ENCODE measurements at regions not wholly inside any gene's neighbourhood (a gene's known extent, or its start where the extent isn't known, plus 50 kb on each side); places are given as distances from the start of the nearest gene placed in this dataset.
"Not testable (repeated sequence)": the region's sequence is repeated elsewhere in the genome, so short reads cannot be mapped to it uniquely, and the experiment has no call there.

DNA sequence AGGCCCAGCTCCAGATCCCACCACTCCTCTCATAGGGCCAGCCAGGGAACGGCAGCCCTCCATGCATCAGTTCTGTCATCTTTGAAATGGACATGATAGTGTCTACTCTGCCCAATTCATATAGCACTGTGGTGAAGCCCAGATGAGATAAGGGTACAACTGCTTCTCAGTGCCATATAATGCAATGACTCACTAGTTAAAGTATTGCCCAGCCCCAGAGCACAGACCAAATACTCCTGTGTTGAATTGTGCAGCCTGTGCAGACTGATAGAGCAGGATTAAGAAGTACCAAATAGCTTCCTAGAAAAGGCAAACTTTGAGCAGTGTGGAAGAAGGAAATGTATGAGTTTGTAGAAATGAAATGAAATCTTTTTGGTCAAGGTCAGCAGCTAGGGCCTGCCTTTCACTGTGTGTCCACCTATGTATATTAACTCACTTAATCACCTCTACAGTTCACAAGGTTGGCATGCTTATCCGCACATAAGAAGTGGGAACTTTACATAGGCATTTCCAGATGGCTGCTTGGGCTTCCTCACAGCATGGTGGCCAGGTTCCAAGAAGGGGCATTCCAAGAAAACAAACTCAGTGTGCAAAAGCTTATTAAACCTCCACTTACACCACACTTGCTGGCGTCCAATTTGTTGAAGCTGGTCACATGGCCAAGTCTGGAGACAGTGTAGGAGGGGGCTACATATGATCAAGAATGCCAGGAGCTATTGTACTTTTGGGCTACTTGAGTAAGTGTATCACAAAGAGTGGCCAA lies 102.8 kb upstream of the COPS8 start:
- no peak for DNase-seq

DNA sequence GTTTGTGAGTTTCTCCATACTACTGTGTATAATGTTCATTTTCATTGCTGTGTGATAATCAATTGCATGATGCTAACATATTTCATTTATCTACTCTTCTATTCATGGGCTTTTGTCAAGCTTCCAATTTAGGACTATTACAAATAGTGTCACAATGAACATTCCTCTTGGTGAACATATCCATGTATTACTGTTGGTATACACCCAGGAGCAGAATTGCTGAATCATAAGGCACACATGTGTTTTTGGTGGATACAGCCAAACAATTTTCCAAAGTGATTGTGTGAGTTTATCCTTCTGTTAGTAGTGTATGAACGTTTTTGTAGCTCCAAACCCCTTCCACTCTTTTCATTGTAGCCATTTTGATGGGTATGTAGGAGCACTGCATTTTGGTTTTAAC lies 101.6 kb upstream of the COPS8 start:
- DNase-seq: no peak

DNA sequence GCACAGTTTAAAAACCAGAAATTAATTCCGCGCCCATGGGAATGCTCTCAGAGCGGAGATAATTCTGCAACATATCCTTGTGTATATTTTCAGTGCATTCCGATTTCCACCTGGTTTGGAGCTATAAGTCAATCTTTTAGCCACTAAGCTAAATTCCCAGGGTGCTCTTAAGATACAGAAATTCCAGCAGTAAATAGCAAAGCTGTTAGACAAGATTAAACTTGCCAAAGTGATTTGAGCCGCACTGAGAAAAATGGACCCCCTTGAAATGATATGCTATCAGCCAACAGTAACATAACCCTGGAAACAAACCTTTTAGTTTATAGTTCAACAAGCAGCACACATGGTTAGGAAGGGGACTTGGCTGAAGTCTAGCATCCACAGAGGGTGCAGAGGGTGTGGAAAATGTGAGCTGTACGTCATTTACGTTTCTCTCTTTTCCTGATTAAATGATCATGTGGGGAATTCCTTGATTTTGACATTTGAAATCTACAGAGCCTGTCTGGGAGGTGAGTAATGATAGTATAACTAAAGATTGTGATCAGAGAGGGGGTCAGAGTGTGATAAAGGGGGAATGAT lies 99.8 kb upstream of the COPS8 start:
- DNase-seq: no peak

DNA sequence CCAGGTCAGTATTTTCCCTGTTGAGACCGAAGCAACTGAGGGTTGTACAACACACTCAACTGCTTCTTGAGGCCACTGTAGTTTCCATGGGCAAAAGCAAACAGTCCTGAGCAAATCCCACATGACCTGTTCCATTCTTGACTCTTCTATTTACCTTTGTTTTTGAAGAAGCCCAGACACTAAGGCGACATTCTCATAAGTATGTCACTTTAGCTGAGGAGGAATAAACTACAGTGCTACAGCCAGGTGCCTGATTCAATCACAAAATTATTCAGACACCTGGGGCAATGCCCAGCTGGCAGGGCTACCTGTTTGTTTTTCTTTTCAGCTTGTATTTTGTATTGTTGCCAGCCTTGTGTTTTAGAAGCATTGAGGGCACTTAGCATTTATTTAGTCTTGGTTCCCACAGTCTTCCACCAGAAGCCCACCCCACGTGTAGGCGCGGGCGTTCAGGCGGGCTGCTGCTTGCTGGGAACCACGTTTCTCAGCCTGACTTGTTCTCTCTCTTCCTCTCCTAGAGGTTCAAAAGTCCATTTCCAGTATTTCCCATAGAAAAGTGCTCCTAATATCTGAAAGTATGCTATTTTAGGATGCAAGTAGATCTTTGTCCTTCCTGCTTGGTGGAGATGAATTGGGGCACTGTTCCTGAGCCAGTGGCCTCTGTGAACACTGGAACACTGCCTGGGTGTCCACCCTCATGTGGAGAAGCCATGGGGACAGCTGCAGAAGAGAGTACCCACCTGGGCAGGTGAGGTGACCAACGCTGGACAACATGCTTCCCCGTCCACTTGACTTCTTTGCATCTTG lies 99.0 kb upstream of the COPS8 start:
- DNase-seq: no peak

DNA sequence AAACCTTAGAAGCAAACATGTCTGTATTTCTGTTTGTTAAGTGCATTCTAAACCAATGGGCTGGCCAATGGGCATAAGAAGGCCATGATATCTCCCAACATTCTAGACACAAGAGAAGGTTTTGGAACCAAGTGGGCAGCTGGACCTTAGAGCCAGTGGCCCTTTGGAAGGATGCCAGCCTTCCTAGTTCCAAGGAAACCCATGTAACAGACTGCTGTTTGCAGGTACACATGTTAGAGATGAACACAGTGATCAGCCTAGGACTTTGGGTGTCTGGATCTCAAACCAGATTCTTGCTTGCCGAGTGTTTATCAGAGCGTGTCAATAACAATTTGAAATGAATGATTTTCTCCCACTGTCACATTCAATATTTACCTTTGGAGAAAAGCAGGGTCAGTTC lies 97.5 kb upstream of the COPS8 start:
- DNase-seq: no peak

DNA sequence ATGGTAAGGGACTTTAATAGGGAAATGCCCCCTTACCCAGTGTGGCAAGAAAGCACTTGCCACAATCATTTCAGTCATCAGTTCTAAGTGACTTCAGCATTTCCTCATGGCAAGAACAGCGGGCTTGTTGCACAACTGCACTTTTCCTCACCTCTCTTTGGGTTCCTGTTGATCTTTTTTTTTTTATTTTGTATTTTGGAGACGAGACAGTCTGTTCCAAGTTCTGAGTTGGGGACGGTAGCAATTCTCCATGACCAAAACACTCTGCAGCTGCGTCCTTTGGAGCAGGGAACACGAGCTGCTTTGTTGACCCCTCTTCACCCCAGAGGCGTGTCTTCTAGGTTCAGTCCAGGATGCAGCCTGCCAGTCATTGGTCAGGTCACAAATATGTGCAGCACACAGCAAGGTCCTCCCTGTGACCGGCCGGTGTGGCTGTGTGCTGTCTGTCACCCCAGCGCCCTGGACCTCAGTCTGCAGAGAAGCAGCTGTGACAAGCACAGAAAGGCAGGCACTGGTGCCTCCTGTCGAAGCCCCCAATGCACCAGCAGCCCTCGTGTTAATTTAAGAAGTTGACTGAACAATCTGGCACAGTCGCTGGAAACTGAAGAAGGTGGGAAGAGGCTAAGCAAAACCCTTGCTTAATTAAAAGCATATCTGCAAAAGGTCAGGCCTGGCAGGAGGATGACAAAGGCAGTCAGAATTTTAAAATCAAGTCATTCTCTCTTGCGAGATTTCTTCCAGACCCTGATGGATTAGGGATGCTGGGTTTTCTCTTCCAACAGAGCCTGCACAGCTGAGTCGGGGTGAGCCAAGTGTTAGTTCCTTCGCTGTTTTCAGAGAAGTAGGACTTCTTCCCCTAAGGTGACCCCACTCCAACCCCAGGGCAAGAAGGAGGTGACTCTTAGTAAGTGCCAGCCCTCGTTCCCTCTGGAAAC lies 96.7 kb upstream of the COPS8 start:
- DNase-seq: no peak

DNA sequence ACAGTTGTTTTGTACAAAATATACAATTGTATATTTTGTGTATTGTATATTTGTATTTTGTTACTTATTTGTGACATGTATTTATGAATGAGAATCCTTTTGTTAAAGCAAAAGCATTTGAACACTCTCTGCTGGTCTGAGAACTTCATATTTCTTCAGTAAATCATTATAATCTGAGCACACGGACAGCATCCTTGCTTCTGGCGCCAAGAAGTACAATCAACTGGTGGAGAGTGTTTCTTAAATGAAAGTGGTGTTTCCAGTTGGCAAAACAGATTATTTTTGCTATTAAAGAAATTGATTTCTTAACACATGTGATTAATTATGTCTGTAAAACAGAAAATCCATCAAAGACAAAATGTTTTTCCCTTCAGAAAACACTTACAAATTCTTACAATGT lies 95.1 kb upstream of the COPS8 start:
- DNase-seq: no peak

DNA sequence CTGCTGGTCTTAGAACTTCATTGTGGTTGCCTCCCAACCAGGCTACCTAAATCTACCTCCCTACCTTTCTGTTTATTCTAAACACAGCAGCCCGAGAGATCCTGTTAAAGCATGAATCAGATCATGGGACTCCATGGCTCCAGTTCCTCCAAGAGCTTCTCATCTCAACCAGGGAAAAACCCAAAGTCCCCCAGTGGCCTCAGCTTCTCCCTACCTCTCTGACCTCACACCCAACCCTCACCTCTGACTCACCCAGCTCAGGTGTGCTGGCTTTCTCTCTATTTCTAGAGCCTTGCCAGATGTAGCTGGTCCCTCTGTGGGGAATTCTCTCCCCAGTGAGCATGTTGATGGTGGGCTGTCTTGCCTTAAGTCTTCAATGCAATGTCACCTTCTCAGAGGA lies 93.8 kb upstream of the COPS8 start:
- DNase-seq: no peak

DNA sequence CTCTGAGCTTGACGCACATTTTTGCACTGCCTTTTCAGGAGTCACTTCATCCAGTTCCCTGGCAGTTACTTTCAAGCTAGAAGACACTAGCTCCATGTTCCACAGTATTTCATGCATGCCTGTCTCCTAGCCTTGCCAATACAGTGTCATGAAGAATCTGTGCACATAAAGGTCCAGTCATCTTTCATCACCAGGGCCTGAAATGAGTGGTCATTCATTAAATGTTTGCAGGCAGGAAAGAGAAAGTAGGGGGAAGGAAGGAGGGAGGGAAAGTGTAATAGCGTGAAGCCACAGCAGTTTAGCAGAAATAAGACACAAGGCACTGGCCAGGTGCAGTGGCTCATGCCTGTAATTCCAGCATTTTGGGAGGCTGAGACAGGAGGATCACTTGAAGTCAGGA lies 92.4 kb upstream of the COPS8 start:
- DNase-seq: no peak

DNA sequence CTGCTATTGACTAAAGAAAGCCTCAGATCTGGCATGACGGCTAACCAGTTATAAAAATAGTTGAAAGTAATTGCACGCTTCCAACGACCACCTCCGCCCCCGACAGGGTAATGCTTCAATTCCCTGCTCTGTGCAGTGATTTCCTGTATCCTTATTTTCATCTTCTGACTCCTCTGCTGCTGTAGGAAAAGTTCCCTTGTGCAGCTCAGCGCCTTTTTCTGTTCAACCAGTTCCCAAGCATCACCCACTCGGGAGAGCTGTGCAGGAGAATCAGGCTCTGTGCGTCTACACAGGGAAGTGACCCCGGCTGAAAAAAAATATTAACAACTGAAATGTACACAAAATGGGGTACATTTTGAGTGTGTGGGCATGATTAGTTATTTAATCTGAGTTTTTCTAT lies 91.3 kb upstream of the COPS8 start:
- no peak for DNase-seq

DNA sequence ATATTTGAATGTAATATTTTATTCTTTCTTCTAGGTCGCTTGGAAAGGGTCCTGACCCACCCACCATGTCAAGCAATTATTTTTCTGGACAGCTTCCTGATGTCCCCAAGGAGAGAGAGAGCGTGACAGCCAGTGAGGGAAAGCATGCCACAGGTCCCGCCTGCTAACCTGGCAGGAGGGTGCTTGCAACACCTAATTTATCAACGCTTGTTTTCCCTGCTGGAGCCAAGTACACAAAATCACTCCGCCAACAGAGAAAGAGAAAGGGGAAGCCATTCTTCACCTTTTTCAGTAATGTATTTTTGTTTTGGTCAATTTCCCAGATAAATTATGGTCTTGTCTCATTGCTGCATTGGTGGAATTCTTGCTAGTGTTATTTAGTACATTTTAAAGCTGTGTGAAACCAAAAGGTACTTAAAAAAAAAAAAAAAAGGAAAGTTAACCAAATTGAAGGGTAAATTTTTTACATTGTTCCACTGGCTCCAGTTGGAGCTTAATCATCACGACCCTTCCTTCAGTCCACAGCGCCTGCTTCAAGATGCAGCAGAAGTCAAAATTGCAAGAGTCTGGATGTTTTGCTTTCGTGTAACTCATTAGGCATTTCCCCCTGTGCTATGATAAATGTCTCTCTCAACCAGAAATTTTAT lies 88.5 kb upstream of the COPS8 start:
- no peak for DNase-seq

DNA sequence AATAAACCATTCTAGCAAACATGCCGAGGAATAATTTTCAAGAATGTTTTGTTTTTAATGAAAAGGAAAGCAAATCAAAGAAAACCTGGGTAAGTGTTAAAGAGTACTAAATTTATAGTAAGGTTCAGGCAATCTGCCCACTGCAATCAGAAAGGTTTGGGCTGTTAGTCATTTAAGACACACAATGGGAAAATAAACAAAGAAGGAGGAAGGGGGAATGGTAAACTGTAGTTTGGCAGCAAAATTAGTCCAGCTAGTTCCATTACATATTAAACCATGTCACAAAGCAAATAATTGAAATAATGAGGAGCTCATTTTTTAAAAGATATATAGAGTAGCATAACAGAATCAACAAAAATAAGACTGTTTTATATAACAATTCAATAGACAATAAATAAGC lies 87.5 kb upstream of the COPS8 start:
- no peak for DNase-seq

DNA sequence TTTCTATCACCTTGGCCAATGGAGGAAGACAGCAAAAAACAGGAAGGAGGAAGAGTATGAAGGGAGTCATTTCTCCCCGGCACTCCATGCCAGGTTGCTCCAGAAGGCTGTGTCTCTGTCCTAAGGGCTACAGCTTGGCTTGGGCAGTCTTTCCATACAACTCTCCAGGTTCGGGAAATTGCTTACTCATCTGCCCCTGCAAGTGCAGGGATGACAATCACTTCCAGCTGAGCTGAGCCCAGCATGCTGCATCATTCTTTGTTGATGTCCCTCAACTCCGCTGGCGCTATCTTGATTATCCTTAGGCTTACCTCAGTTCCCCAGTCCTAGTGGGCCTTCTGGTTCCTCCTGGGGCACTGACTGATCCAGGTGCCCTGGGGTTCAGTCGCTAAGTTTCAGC lies 86.9 kb upstream of the COPS8 start:
- DNase-seq: no peak

DNA sequence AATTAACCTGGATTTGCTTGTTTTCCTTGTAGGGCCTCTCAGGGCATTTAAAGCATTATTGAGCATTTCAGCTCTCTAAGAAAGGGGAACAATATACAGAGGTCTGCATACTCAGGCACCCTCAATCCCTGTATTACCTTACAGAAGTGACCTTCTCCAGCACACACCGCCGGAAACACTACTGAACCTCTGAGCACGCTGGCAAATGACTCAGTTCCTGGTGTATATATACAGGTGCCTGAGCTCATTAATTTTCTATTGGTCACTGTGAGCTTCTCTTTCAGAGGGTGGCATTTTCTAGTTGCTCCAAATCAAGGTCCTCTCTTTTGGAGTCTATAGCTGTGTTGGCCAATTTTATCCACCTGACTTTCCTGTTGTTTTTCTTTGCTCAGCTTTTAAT lies 85.2 kb upstream of the COPS8 start:
- DNase-seq: no peak

DNA sequence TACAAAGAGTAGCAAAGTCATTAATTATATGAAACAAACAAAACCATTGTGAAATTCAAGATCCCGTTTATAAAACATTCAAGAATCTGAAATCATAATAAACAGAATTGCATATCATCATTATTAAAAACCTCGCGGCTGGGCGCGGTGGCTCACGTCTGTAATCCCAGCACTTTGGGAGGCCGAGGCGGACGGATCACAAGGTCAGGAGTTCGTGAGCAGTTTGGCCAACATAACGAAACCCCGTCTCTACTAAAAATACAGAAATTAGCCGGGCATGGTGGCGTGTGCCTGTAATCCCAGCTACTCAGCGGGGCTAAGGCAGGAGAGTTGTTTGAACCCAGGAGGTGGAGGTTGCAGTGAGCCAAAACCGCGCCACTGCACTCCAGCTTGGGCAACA lies 80.3 kb upstream of the COPS8 start:
- not testable (repeated sequence) for DNase-seq

DNA sequence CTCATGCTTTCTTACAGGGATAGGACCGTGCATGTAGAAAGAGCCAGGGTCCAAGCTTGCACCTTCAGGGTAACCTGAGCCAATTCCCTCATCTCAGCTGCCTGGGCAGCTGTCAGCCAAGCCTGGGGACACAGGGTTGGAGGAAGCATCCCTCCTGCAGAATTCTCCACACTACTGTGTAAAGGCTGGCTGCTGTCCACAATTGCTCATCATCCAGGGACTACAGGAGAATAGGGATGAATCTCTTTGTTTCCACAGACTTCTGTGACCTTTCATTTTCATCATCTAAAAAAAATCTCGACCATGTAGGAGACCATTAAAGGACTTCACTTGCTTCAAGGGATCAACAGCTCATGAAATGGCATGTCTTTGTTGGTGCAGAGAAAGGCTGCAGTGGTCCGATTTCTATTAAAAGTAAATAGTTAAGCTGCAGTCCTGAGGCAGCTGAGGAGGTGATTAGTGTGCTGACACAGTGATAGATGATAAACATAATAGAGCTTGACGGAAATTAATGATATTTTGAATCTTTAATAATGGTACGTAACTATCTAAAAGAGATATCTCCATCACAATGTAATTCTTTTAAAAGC lies 74.4 kb upstream of the COPS8 start:
- peak in 1 of 2 experiments; percentile 16 for DNase-seq

DNA sequence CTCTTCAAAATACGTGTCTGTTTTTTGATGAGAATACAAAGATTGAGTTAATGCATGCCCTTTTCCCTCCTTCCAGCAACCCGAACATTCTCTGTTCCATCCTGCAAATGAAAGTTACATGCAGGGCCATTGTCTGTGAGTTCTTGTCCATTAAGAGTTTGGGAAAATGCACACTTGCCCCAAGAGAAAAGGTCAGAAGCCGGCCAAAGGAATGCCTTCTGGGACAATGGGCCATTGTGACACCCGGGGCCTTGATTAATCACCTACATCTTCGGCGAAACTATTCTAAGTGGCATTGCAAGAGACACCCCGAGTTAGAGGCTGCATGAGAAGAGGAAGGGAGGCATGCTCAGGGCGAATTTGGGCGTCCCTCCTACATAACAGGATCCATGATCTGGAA lies 73.7 kb upstream of the COPS8 start:
- no peak for DNase-seq

DNA sequence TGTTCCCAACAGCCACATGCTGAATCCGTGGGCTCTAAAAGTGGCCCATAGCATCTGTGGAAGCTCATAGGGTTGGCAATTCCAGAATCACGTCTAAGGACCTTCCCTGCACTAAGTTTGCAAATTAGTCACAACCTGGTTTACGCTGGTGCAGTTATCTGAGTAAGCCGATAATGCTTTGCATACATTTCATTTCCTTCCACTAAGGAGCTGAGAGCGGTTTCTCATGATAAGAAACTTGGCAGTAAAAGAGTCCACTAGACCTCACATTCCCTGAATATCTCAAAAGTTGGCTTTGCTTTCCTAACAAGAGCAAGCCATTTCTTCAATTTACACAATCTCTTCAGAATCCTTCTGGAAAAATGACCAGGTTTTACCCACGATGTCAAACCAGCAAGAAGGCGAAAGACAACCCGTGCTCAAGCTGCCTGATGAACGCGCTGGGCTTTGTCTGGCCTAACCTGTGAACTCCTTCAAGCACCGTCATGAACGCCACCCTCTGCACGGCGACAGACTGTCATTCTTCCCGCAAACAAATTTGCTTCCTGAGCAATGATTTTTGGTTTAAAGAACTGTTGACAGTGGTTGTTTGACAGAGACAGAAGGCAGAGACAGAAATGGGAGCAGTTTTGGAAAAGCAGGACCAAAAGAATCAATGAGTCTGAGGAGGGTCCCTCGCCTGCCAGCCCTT lies 73.0 kb upstream of the COPS8 start:
- DNase-seq: no peak

DNA sequence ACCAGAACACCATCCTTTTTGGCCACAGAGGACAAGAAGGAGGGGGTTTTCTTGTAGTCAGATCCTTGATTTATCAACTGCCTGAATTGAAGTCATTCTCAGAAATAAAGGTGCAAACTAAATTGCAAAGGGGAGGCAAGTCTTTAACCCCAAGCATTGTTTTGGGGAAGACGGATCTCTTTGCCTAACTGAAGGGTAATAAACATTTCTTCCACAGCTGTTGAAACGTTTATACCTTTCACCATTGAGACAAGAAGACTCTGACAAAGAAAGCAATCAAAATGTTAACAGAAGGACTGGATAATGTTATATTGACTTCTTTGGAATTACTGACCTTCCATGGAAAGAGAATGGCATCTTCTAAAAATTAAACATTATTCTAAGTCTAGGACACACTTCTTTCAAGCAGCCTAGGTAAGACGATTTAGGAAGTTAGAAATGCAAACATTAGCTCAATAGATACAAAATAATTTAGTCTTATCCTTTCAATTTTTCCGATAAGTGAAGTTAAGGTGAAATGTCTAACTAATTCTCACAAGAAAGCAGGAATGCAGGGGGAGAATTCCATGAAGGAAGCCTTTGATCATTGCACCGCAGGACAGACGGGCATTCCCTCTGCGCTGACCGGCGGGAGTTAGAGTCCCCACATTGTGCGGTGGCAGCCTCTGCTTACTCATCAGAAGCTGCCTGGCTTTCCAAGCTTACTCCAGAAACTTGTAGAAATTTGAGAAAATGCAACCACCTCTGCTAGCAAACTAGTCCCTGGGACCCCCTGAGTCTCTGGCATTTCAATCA lies 69.4 kb upstream of the COPS8 start:
- DNase-seq: no peak

DNA sequence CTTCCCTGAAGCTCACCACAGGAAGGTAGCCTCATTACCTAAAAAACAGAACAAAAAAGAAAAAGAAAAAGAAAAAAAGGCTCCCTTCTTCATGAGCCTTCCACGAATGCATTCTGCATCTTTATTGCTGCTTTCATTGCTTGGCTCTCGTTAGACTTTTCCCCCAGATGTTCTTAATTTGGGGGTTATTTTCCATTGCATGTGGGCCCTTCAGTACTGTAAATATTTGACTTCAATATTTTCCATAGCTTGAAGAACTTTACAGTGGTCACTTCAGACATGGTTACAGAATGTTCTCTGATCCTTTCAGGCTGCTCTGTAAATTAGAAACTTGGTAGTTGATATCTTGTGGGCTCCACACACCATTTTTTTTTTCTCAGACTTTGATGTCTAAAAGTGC lies 65.6 kb upstream of the COPS8 start:
- no peak for DNase-seq

DNA sequence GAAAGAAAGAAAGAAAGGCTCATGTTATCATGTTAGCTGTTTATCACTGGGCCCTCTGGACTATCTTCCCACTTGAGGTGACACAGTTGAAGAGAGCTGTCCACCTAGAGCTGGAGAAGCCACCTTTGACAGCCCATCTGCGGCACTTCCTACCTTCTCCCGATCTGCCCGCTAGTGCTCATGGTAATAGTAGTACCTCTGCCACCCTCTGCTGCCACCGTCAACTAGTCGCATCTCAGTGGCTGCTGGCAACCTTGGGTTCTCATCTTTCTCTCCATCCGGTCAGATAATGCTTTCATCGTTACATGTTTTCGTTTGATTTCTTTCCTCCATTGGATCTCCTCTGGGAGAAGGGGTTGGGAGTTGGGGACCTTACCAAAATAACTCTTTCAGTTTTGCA lies 63.2 kb upstream of the COPS8 start:
- no peak for DNase-seq
